ENCODE measurements at regions not wholly inside any gene's neighbourhood (a gene's known extent, or its start where the extent isn't known, plus 50 kb on each side); places are given as distances from the start of the nearest gene placed in this dataset.

GRCh38 chr7:80060218-80060806 lies 74.3 kb upstream of the GNAI1 start:
- TF ChIP-seq CTCF (IDR thresholded peaks at IDR 0.05 in 4 of 5, conservative IDR thresholded peaks at IDR 0.05 in 1 of 5) (peak in 3 of 5 experiments; percentile 34 to 55 (median 48)), POLR2A (IDR thresholded peaks at IDR 0.05) (no peak)

Measured in gastrocnemius medialis (tissue), 4 donors.